ENCODE measurements at regions not wholly inside any gene's neighbourhood (a gene's known extent, or its start where the extent isn't known, plus 50 kb on each side); places are given as distances from the start of the nearest gene placed in this dataset.

DNA sequence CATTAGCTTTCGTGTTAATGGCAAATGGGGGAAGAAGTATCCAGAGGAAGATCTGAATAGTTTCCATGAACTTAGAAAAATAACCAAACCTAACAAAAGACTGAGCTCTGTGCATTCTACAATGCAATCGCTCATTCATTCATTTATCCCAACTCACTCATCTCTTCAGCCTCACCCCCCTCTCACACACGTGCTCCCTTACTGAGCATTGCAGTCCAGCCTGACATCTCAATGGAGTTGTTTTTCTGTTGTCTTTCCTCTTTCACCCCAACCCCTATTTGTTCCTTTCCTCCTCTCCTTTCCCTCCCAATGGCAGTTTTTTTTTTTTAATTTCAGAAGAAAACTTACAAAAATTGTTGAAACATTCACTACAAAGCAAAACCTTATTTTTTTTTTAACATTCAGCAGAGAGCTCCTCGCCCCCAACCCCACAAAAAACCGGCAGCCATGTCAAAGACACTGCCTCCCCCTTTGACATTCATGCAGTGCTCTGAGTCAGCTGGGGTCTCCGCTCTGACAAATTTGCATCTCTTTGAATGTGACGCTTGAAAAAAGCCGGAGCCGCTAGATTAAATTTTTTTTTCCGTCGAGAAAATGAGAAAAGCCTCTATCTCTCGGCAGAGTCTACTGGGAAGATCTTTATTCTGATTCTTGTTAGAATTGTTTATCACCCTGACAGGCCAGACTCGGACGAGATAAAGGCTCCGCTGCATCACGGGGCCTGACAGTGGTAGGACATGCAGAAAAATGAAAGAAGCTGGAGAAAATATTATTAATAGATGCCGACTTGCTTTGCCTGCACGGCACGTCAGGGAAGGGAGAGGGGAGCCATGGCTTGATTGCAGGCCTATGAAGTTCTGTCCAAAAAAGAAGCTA lies 775.6 kb downstream of the VRK1 start:
- DNase-seq (ENCODE audit: low read depth in 1 of 2, low spot score in 1 of 2) = no peak
- no peak overlapping the region for H3K27ac ChIP-seq (replicated peaks)
- H3K27me3 ChIP-seq (ENCODE audit: insufficient read depth, poor library complexity, severe bottlenecking) = no peaks in the 10 kb centered on the region
- TF ChIP-seq POLR2AphosphoS5 (IDR thresholded peaks at IDR 0.05; ENCODE audit: low read depth) = no peak
- TF ChIP-seq GABPA (IDR thresholded peaks at IDR 0.05; ENCODE audit: low read depth) = no peak
- TF ChIP-seq, protein P1, sequence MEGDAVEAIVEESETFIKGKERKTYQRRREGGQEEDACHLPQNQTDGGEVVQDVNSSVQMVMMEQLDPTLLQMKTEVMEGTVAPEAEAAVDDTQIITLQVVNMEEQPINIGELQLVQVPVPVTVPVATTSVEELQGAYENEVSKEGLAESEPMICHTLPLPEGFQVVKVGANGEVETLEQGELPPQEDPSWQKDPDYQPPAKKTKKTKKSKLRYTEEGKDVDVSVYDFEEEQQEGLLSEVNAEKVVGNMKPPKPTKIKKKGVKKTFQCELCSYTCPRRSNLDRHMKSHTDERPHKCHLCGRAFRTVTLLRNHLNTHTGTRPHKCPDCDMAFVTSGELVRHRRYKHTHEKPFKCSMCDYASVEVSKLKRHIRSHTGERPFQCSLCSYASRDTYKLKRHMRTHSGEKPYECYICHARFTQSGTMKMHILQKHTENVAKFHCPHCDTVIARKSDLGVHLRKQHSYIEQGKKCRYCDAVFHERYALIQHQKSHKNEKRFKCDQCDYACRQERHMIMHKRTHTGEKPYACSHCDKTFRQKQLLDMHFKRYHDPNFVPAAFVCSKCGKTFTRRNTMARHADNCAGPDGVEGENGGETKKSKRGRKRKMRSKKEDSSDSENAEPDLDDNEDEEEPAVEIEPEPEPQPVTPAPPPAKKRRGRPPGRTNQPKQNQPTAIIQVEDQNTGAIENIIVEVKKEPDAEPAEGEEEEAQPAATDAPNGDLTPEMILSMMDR (IDR thresholded peaks at IDR 0.05; ENCODE audit: insufficient read depth, low read length) = no peak
- no peak for TF ChIP-seq SPI1 (IDR thresholded peaks at IDR 0.05; ENCODE audit: borderline replicate concordance, low read depth)
- TF ChIP-seq, protein P2, sequence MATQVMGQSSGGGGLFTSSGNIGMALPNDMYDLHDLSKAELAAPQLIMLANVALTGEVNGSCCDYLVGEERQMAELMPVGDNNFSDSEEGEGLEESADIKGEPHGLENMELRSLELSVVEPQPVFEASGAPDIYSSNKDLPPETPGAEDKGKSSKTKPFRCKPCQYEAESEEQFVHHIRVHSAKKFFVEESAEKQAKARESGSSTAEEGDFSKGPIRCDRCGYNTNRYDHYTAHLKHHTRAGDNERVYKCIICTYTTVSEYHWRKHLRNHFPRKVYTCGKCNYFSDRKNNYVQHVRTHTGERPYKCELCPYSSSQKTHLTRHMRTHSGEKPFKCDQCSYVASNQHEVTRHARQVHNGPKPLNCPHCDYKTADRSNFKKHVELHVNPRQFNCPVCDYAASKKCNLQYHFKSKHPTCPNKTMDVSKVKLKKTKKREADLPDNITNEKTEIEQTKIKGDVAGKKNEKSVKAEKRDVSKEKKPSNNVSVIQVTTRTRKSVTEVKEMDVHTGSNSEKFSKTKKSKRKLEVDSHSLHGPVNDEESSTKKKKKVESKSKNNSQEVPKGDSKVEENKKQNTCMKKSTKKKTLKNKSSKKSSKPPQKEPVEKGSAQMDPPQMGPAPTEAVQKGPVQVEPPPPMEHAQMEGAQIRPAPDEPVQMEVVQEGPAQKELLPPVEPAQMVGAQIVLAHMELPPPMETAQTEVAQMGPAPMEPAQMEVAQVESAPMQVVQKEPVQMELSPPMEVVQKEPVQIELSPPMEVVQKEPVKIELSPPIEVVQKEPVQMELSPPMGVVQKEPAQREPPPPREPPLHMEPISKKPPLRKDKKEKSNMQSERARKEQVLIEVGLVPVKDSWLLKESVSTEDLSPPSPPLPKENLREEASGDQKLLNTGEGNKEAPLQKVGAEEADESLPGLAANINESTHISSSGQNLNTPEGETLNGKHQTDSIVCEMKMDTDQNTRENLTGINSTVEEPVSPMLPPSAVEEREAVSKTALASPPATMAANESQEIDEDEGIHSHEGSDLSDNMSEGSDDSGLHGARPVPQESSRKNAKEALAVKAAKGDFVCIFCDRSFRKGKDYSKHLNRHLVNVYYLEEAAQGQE (IDR thresholded peaks at IDR 0.05; ENCODE audit: insufficient replicate concordance, low read depth) = no peak
- no peak overlapping the region for H3K4me3 ChIP-seq (replicated peaks; ENCODE audit: insufficient read depth, low read length)

DNA sequence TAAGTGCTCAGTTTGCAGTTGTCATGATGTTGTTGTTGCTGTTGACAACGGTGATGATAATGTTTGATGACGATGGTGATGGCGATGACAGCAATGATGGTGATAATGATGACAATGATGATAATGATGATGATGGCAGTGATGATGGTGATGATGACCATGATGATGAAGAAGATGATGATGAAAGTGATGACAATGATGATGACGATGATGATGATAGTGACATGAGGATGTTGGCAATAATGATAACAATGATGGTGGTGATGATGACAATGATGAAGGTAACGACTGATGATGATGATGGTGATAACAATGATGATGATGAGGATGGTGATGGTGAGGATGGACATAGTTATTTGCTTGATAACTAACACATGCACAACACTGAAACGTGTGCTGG lies 778.5 kb downstream of the VRK1 start:
- H3K27me3 ChIP-seq (ENCODE audit: insufficient read depth, poor library complexity, severe bottlenecking) = no peaks in the 10 kb centered on the region
- DNase-seq (ENCODE audit: low read depth in 1 of 2, low spot score in 1 of 2) = no peak
- TF ChIP-seq GABPA (IDR thresholded peaks at IDR 0.05; ENCODE audit: low read depth) (no peak), POLR2AphosphoS5 (IDR thresholded peaks at IDR 0.05; ENCODE audit: low read depth) (no peak), SPI1 (IDR thresholded peaks at IDR 0.05; ENCODE audit: borderline replicate concordance, low read depth) (no peak)
- TF ChIP-seq, protein P2 (IDR thresholded peaks at IDR 0.05; ENCODE audit: insufficient replicate concordance, low read depth) = no peak
- TF ChIP-seq, protein P1 (IDR thresholded peaks at IDR 0.05; ENCODE audit: insufficient read depth, low read length) = no peak
- H3K27ac ChIP-seq (replicated peaks) = no peak overlapping the region
- no peak overlapping the region for H3K4me3 ChIP-seq (replicated peaks; ENCODE audit: insufficient read depth, low read length)

DNA sequence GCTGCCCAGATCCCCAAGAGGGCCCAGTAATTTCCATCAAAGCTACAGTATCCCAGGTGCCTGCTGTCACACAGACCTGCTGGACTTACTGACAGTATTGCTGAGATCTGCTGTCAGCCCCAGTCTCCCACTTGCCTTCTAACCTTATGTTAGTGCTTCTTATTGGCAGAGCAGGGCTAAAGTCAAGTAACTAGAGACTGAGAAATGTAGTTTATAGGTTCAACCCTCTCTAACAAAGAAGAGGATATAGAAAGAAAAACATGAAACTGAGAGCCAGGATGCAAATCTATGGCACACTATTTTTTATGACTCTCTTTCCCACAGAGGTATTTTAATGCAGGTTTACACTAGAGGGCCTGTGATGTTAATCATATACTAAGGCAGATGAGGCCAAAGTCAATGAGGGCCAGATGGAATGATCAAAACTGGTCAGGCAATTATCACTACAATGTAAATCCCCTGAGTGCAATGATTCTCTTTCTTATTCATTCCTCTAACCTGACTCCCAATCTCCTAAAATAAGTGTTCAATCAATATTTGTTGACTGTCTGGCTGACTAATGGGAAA lies 781.9 kb downstream of the VRK1 start:
- no peak for DNase-seq (ENCODE audit: low read depth in 1 of 2, low spot score in 1 of 2)
- no peak overlapping the region for H3K27ac ChIP-seq (replicated peaks)

More for the DNA sequence above, 781.9 kb downstream of the VRK1 start:
- Histone ChIP-seq H3K27me3 (ENCODE audit: insufficient read depth, poor library complexity, severe bottlenecking) (no peaks in the 10 kb centered on the region), H3K4me3 (replicated peaks; ENCODE audit: insufficient read depth, low read length) (no peak overlapping the region)
- TF ChIP-seq POLR2AphosphoS5 (IDR thresholded peaks at IDR 0.05; ENCODE audit: low read depth) (no peak), SPI1 (IDR thresholded peaks at IDR 0.05; ENCODE audit: borderline replicate concordance, low read depth) (no peak), GABPA (IDR thresholded peaks at IDR 0.05; ENCODE audit: low read depth) (no peak)
- TF ChIP-seq, protein P1 (IDR thresholded peaks at IDR 0.05; ENCODE audit: insufficient read depth, low read length) = no peak
- TF ChIP-seq, protein P2 (IDR thresholded peaks at IDR 0.05; ENCODE audit: insufficient replicate concordance, low read depth) = no peak
